Neural cell (in vitro differentiated cells): ENCODE measurements at regions not wholly inside any gene's neighbourhood (a gene's known extent, or its start where the extent isn't known, plus 50 kb on each side); places are given as distances from the start of the nearest gene placed in this dataset.
A peak's percentile ranks its signal among the peaks of the same experiment; 100 is the strongest.
"Not testable (repeated sequence)": the region's sequence is repeated elsewhere in the genome, so short reads cannot be mapped to it uniquely, and the experiment has no call there.

ENCODE experiments used
- H2AFZ ChIP-seq: fragments of 200-600, 300-800 bp; sonication (generic), shearing (Covaris generic); 2 replicates; pipeline ENCODE4 v1.6.0; 2014; ENCODE audit warnings: low read depth, mild to moderate bottlenecking, antibody characterized with exemption, low read length, moderate library complexity
- H3F3A ChIP-seq: fragments of 200-600 bp; shearing (Covaris generic); 2 replicates; pipeline ENCODE4 v1.6.1; 2016; ENCODE audit warnings: mild to moderate bottlenecking, moderate library complexity, mixed read lengths, antibody characterized with exemption, low read length; ENCODE audit not compliant: insufficient read depth, poor library complexity, severe bottlenecking
- H3K27ac ChIP-seq: fragments of 200-600, 300-800 bp; sonication (generic), shearing (Covaris generic); 2 replicates; pipeline ENCODE4 v1.5.1; 2014; ENCODE audit warnings: mild to moderate bottlenecking, low read length, moderate library complexity
- H3K27me3 ChIP-seq: fragments of 300-800, 200-600 bp; sonication (generic), shearing (Covaris generic); 2 replicates; pipeline ENCODE4 v1.6.0; 2014; ENCODE audit warnings: mild to moderate bottlenecking, low read depth, low read length, moderate library complexity; ENCODE audit not compliant: insufficient read depth
- H3K36me3 ChIP-seq: fragments of 300-800, 200-600 bp; sonication (generic), shearing (Covaris generic); 2 replicates; pipeline ENCODE4 v1.5.1; 2014; ENCODE audit warnings: mild to moderate bottlenecking, antibody characterized with exemption, low read length, moderate library complexity; ENCODE audit not compliant: insufficient read depth
- H3K4me2 ChIP-seq: fragments of 300-800, 200-600 bp; sonication (generic), shearing (Covaris generic); 2 replicates; pipeline ENCODE4 v1.6.0; 2014; ENCODE audit warnings: mild to moderate bottlenecking, low read length
- H3K4me3 ChIP-seq: fragments of 300-800, 200-600 bp; sonication (generic), shearing (Covaris generic); 2 replicates; pipeline ENCODE4 v1.5.1; 2014; ENCODE audit warnings: mild to moderate bottlenecking, low read length, moderate library complexity
- H3K79me2 ChIP-seq: fragments of 200-600 bp; shearing (Covaris generic); replicated peaks from 2 replicates; pipeline ENCODE4 v1.6.0; 2014; ENCODE audit warnings: mild to moderate bottlenecking, low read length, moderate library complexity; ENCODE audit not compliant: insufficient read depth
- H3K9ac ChIP-seq: fragments of 300-800, 200-600 bp; sonication (generic), shearing (Covaris generic); 2 replicates; pipeline ENCODE4 v1.6.1; 2016; ENCODE audit warnings: mild to moderate bottlenecking, low read length, mixed read lengths
- H3K9me2 ChIP-seq: fragments of 200-600 bp; shearing (Covaris generic); 2 replicates; pipeline ENCODE4 v1.6.1; 2016; ENCODE audit warnings: mild to moderate bottlenecking, low read length, mixed read lengths; ENCODE audit not compliant: insufficient read depth
- H3K9me3 ChIP-seq: fragments of 200-600, 300-800 bp; sonication (generic), shearing (Covaris generic); 2 replicates; pipeline ENCODE4 v1.6.1; 2016; ENCODE audit warnings: mild to moderate bottlenecking, mixed run types, low read length, moderate library complexity, mixed read lengths
- H4K20me1 ChIP-seq: fragments of 200-600 bp; shearing (Covaris generic); 2 replicates; pipeline ENCODE4 v1.6.1; 2016; ENCODE audit warnings: mild to moderate bottlenecking, mixed run types; ENCODE audit not compliant: insufficient read depth
- CTCF ChIP-seq: fragments of 450-650 bp; IDR thresholded peaks from 2 replicates; pipeline ENCODE4 v1.5.1; 2014; ENCODE audit warnings: antibody characterized with exemption, mild to moderate bottlenecking, moderate library complexity; ENCODE audit not compliant: poor library complexity, severe bottlenecking
- EP300 ChIP-seq: fragments of 450-650 bp; conservative IDR thresholded peaks from 2 replicates; pipeline ENCODE4 v1.6.1; 2014; ENCODE audit warnings: antibody characterized with exemption, mild to moderate bottlenecking, moderate library complexity; ENCODE audit not compliant: poor library complexity, severe bottlenecking
- EZH2 ChIP-seq: fragments of 200-600, 300-800 bp; shearing (Covaris generic), sonication (generic); IDR thresholded peaks from 2 replicates; pipeline ENCODE4 v1.6.1; 2014; ENCODE audit warnings: antibody characterized with exemption, low read length, borderline replicate concordance, mild to moderate bottlenecking; ENCODE audit not compliant: insufficient read depth, poor library complexity, severe bottlenecking
- MXI1 ChIP-seq: fragments of 450-650 bp; conservative IDR thresholded peaks from 2 replicates; pipeline ENCODE4 v1.6.1; 2014; ENCODE audit warnings: antibody characterized with exemption, mild to moderate bottlenecking; ENCODE audit not compliant: poor library complexity, severe bottlenecking
- POLR2AphosphoS5 ChIP-seq: IDR thresholded peaks from 2 replicates; pipeline ENCODE4 v1.6.1; 2012
- RAD21 ChIP-seq: fragments of 450-650 bp; conservative IDR thresholded peaks from 2 replicates; pipeline ENCODE4 v1.6.1; 2014; ENCODE audit warnings: antibody characterized with exemption, mild to moderate bottlenecking, moderate library complexity
- SMC3 ChIP-seq: fragments of 450-650 bp; conservative IDR thresholded peaks from 2 replicates; pipeline ENCODE4 v1.6.1; 2014; ENCODE audit warnings: antibody characterized with exemption, mild to moderate bottlenecking, moderate library complexity; ENCODE audit not compliant: poor library complexity
- TAF1 ChIP-seq: IDR thresholded peaks from 2 replicates; pipeline ENCODE4 v1.6.1; 2012; ENCODE audit warnings: low read depth
- TF ChIP-seq, protein P1 (sequence below): IDR thresholded peaks from 2 replicates; pipeline ENCODE4 v1.6.1; 2012; ENCODE audit warnings: borderline replicate concordance

DNA sequence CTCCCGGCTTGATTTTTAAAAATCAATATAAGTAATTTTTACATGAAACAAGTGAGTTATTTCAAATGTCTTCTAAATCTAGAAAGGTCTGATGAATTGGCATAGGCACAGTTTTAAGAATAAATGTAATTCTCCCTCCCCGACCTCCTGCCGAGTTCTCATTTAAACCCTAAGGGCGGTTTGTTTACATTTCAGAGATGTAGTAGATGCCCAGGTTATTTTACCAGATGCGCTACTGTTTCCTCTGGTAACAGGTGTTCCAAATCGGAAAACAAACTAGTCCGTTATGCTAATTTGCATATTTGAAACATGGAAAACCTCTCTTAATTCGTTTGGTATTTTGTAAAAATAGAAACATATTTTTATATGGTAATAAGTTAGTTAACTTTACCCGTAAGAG is 53.8 kb upstream of the CFAP126 start:
- H3K79me2 ChIP-seq: no peaks in the 10 kb centered on the region
- no peak overlapping the region for H3K27ac ChIP-seq
- H3K9me2 ChIP-seq: no peaks in the 10 kb centered on the region
- TF ChIP-seq MXI1: no peak
- no peak for TF ChIP-seq SMC3
- no peak for TF ChIP-seq EP300
- TF ChIP-seq TAF1: no peak
- TF ChIP-seq RAD21: no peak
- no peak for TF ChIP-seq CTCF
- H3K27me3 ChIP-seq: peaks cover 36% of the 10 kb centered on the region
- no peak overlapping the region for H3K4me2 ChIP-seq
- no peaks in the 10 kb centered on the region for H3K9me3 ChIP-seq
- H3K36me3 ChIP-seq: no peaks in the 10 kb centered on the region
- H3K9ac ChIP-seq: no peak overlapping the region
- H2AFZ ChIP-seq: no peak overlapping the region
- H3K4me3 ChIP-seq: peak overlapping the region; percentile 52
- no peaks in the 10 kb centered on the region for H4K20me1 ChIP-seq
- H3F3A ChIP-seq: no peaks in the 10 kb centered on the region

DNA sequence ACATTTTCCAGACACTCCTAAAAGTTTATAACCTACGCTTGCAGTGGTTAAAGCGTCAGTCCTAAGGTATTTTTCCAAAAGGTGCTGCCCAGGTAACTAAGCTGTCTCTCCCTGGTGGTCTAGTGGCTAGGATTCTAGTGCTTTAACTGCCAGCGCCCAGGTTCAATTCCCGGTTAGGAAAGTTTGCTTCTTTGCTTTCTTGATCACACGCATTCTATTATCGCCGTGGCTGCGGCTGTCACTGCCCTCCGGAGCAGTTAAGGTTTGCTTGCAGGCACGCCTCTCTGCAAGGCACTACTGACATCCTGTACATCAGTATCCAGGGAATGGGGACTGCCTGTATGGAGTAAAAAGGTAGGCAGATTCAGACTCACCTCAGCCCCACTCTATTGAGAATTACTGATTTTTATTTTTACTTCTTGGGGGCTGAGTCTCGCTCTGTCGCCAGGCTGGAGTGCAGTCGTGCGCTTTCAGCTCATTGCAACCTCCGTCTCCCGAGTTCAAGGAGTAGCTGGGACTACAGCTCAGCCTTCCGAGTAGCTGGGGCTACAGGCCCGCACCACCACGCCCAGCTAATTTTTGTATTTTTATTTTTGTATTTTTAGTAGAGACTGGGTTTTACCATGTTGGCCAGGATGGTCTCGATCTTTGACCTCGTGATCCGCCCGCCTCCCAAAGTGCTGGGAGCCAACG is 53.2 kb upstream of the CFAP126 start:
- H3K4me3 ChIP-seq: peak overlapping the region; percentile 52

GRCh38 chr1:161417536-161417935 is 49.9 kb upstream of the CFAP126 start:
- not testable (repeated sequence) for H3K9me3 ChIP-seq, H3K4me2 ChIP-seq, H3K79me2 ChIP-seq, H3K4me3 ChIP-seq, H2AFZ ChIP-seq, H3K36me3 ChIP-seq, H4K20me1 ChIP-seq, H3K9me2 ChIP-seq, H3F3A ChIP-seq, H3K27ac ChIP-seq, H3K9ac ChIP-seq
- H3K27me3 ChIP-seq: peaks cover 26% of the 10 kb centered on the region

More for the DNA sequence above, 53.2 kb upstream of the CFAP126 start:
- no peaks in the 10 kb centered on the region for H3K9me3 ChIP-seq
- no peaks in the 10 kb centered on the region for H3K36me3 ChIP-seq
- H3K9ac ChIP-seq: no peak overlapping the region
- TF ChIP-seq POLR2AphosphoS5: no peak
- TF ChIP-seq RAD21: no peak
- no peak for TF ChIP-seq SMC3
- TF ChIP-seq EZH2: no peak
- TF ChIP-seq CTCF: no peak
- TF ChIP-seq TAF1: no peak
- TF ChIP-seq, protein P1, sequence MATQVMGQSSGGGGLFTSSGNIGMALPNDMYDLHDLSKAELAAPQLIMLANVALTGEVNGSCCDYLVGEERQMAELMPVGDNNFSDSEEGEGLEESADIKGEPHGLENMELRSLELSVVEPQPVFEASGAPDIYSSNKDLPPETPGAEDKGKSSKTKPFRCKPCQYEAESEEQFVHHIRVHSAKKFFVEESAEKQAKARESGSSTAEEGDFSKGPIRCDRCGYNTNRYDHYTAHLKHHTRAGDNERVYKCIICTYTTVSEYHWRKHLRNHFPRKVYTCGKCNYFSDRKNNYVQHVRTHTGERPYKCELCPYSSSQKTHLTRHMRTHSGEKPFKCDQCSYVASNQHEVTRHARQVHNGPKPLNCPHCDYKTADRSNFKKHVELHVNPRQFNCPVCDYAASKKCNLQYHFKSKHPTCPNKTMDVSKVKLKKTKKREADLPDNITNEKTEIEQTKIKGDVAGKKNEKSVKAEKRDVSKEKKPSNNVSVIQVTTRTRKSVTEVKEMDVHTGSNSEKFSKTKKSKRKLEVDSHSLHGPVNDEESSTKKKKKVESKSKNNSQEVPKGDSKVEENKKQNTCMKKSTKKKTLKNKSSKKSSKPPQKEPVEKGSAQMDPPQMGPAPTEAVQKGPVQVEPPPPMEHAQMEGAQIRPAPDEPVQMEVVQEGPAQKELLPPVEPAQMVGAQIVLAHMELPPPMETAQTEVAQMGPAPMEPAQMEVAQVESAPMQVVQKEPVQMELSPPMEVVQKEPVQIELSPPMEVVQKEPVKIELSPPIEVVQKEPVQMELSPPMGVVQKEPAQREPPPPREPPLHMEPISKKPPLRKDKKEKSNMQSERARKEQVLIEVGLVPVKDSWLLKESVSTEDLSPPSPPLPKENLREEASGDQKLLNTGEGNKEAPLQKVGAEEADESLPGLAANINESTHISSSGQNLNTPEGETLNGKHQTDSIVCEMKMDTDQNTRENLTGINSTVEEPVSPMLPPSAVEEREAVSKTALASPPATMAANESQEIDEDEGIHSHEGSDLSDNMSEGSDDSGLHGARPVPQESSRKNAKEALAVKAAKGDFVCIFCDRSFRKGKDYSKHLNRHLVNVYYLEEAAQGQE: no peak
- TF ChIP-seq MXI1: no peak
- no peak for TF ChIP-seq EP300
- H3K27me3 ChIP-seq: peaks cover 33% of the 10 kb centered on the region
- H3K4me2 ChIP-seq: no peak overlapping the region
- no peak overlapping the region for H3K27ac ChIP-seq
- H3K9me2 ChIP-seq: no peaks in the 10 kb centered on the region
- H2AFZ ChIP-seq: no peak overlapping the region
- no peaks in the 10 kb centered on the region for H3F3A ChIP-seq
- no peaks in the 10 kb centered on the region for H4K20me1 ChIP-seq
- no peaks in the 10 kb centered on the region for H3K79me2 ChIP-seq
